ENCODE measurements at regions not wholly inside any gene's neighbourhood (a gene's known extent, or its start where the extent isn't known, plus 50 kb on each side); places are given as distances from the start of the nearest gene placed in this dataset.

DNA sequence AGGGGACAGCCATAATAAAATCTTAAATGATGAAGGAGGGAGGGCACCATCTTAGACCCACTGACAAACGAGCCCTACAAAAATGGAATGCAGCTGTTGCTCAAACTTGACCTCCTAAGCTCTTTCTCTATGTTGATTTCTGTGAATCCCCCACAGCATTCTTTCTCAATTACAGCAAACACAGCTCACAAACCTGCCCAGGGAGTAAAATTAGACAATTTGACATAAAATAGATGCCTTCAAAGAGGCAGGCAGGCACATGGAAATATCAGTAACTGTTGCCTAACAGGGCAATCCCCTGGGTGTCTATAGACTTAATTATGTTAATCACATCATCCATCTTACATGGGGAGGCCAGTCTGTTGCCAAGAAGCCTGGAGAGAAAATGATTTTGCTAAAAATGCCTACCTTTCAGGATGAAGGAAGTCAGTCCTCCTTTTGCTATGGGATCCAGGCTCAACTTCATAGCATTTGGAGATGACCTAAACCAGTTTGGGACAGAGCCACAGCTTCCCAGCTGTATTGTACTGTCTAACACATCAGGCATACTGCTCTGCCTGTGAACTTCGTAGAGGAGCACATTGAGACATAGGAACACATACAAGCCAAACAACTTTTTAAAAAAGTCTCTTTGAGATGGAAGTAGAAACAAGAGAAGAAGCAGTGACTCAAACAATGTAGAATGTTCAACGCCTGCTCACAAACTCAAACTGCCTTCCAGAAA, 1177.4 kb downstream of the SORCS1 start:
- no peak overlapping the region for H3K4me3 ChIP-seq (replicated peaks; ENCODE audit: low read depth, low read length)
- DNase-seq (ENCODE audit: extremely low read depth, low read depth), result no peak
- TF ChIP-seq, protein P1, sequence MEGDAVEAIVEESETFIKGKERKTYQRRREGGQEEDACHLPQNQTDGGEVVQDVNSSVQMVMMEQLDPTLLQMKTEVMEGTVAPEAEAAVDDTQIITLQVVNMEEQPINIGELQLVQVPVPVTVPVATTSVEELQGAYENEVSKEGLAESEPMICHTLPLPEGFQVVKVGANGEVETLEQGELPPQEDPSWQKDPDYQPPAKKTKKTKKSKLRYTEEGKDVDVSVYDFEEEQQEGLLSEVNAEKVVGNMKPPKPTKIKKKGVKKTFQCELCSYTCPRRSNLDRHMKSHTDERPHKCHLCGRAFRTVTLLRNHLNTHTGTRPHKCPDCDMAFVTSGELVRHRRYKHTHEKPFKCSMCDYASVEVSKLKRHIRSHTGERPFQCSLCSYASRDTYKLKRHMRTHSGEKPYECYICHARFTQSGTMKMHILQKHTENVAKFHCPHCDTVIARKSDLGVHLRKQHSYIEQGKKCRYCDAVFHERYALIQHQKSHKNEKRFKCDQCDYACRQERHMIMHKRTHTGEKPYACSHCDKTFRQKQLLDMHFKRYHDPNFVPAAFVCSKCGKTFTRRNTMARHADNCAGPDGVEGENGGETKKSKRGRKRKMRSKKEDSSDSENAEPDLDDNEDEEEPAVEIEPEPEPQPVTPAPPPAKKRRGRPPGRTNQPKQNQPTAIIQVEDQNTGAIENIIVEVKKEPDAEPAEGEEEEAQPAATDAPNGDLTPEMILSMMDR (IDR thresholded peaks at IDR 0.05; ENCODE audit: low read depth, low read length, missing control alignments), result no peak

DNA sequence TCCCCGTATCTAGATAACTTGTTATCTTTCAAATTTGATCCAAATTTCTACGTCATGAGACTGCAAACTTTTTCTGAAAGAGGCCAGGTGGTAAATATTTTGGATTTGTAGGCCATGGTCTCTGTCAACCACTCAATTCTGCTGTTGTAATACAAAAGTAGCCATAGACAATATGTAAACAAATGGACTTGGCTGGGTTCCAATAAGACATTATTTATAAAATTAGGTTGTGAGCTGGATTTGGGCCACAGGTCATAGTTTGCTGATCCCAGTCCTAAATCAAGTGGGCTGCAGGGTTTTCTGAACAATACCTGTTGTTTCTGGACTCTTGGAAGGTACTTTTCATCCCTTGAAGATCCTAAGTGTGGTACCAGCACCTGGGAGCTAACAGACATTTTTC, 1178.0 kb downstream of the SORCS1 start:
- H3K4me3 ChIP-seq (replicated peaks; ENCODE audit: low read depth, low read length), result no peak overlapping the region
- TF ChIP-seq, protein P1 (IDR thresholded peaks at IDR 0.05; ENCODE audit: low read depth, low read length, missing control alignments), result no peak
- DNase-seq (ENCODE audit: extremely low read depth, low read depth), result no peak

DNA sequence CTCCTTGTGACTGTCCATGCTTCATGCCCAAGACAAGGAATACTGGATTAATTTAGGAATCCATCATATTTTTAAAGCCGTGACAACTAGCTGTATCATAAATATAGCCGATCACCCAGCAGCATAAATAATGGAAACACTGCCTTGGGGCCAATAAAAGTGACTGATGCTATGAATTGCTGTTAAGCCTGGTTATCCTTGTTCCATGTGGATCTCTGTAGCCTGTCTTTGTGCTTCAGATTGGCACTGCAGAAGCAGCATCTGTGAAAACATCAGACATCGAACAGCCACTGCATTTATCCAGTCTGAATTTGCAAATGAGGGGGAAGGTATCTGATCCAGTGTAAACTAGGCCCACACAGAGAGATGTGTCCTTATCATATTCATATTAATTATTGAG, 1181.8 kb downstream of the SORCS1 start:
- H3K4me3 ChIP-seq (replicated peaks; ENCODE audit: low read depth, low read length), result no peak overlapping the region
- TF ChIP-seq, protein P1 (IDR thresholded peaks at IDR 0.05; ENCODE audit: low read depth, low read length, missing control alignments), result no peak
- no peak for DNase-seq (ENCODE audit: extremely low read depth, low read depth)

DNA sequence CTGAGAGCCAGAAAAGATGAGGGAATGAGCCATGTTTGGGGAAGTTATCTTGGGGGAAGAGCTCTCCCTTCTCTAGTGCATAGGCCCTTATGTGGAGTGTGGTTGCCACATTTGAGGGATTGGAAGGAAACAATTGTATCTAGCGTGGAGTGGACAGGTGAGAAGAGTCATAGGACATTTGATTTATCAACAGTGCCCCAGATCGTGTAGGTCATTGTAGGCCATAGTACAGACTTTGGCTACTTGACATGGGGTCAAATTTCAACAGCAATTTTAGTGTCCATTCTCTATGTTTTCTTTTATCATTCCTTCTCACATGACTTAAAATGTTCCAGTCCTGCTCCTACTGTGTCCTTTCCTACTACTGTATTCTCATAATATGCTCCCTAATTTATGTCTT, 1182.8 kb downstream of the SORCS1 start:
- no peak overlapping the region for H3K4me3 ChIP-seq (replicated peaks; ENCODE audit: low read depth, low read length)
- no peak for DNase-seq (ENCODE audit: extremely low read depth, low read depth)
- TF ChIP-seq, protein P1 (IDR thresholded peaks at IDR 0.05; ENCODE audit: low read depth, low read length, missing control alignments), result no peak

DNA sequence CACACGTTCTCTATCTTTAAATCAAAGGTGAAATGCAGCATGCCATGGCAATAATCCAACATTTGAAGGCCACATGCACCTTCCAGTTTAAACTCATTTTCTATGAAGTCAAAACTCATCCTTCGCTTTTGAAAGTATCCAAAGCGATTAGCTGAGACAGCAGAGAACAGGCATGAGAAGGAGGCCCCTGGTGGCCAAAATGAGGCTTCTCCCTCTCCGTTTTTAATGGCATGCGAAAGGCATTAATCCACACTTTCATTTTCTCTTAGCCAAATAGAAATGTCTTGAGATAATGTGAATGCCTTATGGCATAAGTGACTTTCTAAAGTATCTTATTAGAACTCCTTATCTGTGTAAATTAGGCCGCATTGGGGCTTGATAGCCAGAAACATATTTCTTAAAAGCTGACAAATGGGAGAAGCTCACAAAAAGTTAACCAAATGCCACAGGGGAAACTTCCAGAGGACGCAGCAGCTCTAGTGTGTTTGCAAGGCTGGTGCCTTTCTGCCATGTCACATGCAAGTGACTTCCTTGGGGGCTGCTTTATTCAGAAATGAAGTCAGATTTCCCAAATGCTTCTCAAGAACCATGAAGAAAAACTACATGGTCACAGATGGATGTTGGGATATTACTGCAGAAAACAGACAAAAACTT, 1189.6 kb downstream of the SORCS1 start:
- H3K4me3 ChIP-seq (replicated peaks; ENCODE audit: low read depth, low read length), result no peak overlapping the region; the same call in 1 of the 2 replicates
- TF ChIP-seq, protein P1 (IDR thresholded peaks at IDR 0.05; ENCODE audit: low read depth, low read length, missing control alignments), result peak; percentile 53
- no peak for DNase-seq (ENCODE audit: extremely low read depth, low read depth)

DNA sequence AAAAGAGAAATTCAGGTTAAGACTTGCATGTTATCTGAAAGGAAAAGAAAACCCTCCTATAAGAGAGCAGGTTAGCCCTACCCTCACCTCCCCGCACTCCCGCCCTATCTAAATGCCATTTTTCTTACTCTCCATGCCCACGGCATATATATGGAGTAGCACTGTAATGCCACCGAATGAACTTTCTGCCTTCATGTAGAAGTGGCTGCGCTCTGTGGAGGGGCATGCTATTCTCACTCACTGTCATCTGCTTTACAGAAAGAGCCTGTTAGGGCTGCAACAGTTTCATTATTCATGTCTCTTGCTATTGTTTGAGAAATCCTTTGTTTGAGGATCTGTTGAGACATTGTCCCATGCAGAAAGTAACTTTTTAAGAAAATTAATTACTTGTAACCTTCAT, 1190.6 kb downstream of the SORCS1 start:
- TF ChIP-seq, protein P1 (IDR thresholded peaks at IDR 0.05; ENCODE audit: low read depth, low read length, missing control alignments), result no peak
- no peak overlapping the region for H3K4me3 ChIP-seq (replicated peaks; ENCODE audit: low read depth, low read length)
- DNase-seq (ENCODE audit: extremely low read depth, low read depth), result no peak

All from HFF-Myc (cell line).